ENCODE measurements at regions not wholly inside any gene's neighbourhood (a gene's known extent, or its start where the extent isn't known, plus 50 kb on each side); places are given as distances from the start of the nearest gene placed in this dataset.

- Histone ChIP-seq H3K4me1 (ENCODE audit: control insufficient read depth in 1 of 2, insufficient read depth in 1 of 2, low read depth in 1 of 2, low read length in 1 of 2) (no peaks in the 10 kb centered on the region), H3K27me3 (no peaks in the 10 kb centered on the region), H3K27ac (no peak overlapping the region), H3K9me3 (no peaks in the 10 kb centered on the region), H3K4me3 (ENCODE audit: low read depth in 1 of 2, low read length in 1 of 2) (no peak overlapping the region), H3K36me3 (no peaks in the 10 kb centered on the region)
- TF ChIP-seq, protein P1, sequence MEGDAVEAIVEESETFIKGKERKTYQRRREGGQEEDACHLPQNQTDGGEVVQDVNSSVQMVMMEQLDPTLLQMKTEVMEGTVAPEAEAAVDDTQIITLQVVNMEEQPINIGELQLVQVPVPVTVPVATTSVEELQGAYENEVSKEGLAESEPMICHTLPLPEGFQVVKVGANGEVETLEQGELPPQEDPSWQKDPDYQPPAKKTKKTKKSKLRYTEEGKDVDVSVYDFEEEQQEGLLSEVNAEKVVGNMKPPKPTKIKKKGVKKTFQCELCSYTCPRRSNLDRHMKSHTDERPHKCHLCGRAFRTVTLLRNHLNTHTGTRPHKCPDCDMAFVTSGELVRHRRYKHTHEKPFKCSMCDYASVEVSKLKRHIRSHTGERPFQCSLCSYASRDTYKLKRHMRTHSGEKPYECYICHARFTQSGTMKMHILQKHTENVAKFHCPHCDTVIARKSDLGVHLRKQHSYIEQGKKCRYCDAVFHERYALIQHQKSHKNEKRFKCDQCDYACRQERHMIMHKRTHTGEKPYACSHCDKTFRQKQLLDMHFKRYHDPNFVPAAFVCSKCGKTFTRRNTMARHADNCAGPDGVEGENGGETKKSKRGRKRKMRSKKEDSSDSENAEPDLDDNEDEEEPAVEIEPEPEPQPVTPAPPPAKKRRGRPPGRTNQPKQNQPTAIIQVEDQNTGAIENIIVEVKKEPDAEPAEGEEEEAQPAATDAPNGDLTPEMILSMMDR (IDR thresholded peaks at IDR 0.05): no peak
Measured at GRCh38 chr18:67199993-67200617, 316.4 kb downstream of the DSEL start.

DNA sequence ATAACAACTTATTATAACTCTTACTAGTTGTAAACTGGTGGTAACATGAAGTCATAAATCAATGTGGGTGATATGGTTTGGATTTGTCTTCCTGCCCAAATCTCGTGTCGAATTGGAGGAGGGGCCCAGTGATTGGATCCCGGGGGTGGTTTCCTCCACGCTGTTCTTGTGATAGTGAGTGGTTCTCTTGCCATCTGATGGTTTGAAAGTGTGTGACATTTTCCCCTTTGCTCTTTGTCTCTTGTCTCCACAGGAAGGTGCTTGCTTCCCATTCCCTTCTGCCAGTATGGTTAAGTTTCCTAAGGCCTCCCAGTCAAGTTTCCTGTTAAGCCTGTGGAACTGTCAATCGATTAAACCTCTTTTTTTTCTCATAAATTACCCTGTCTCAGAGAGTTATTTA, 321.6 kb downstream of the DSEL start:
- TF ChIP-seq, protein P1 (IDR thresholded peaks at IDR 0.05): no peak
- Histone ChIP-seq H3K4me1 (ENCODE audit: control insufficient read depth in 1 of 2, insufficient read depth in 1 of 2, low read depth in 1 of 2, low read length in 1 of 2) (no peaks in the 10 kb centered on the region), H3K9me3 (no peaks in the 10 kb centered on the region), H3K4me3 (ENCODE audit: low read depth in 1 of 2, low read length in 1 of 2) (no peak overlapping the region), H3K27ac (no peak overlapping the region), H3K27me3 (no peaks in the 10 kb centered on the region), H3K36me3 (no peaks in the 10 kb centered on the region)

DNA sequence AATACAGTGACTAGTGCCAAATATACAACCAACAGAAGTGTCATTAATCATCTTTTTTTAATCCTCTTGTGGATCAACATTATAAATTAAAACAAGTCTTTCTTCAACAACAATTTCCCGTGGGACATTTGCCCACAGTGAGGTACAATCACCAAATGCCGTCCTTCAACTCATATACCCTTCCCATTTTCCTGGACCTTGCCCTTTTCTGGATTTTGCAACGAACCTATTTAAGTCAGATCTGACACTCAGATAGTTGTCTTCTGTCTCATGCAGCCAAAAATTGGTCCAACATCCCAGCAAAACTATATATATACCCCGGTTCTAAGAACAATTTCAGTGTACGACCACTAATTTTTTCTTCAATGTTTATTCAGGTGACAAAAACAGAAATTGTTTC, 324.0 kb downstream of the DSEL start:
- Histone ChIP-seq H3K4me3 (ENCODE audit: low read depth in 1 of 2, low read length in 1 of 2) (no peak overlapping the region), H3K36me3 (no peaks in the 10 kb centered on the region), H3K27me3 (no peaks in the 10 kb centered on the region), H3K9me3 (no peaks in the 10 kb centered on the region), H3K4me1 (ENCODE audit: control insufficient read depth in 1 of 2, insufficient read depth in 1 of 2, low read depth in 1 of 2, low read length in 1 of 2) (no peaks in the 10 kb centered on the region), H3K27ac (no peak overlapping the region)
- TF ChIP-seq, protein P1 (IDR thresholded peaks at IDR 0.05): no peak

DNA sequence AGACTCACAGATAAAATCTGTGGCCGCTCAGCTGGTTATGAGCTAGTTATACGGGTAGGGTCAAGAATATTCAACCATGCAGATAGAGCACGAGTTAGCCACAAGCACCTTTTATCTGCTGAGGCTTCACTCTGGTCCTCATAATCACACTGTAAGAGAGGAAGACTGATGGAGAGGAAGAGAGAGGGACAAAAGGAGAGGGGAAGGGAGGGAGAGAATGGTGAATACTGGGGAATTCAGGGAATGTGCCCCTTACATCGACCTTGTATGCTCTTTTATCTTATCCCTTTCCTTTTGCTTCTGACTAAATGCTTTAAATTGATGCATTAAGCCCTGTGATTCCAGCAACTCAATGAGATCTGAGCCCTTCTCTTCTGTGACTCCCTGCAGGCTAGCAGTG, 333.1 kb downstream of the DSEL start:
- H3K27ac ChIP-seq: no peak overlapping the region

DNA sequence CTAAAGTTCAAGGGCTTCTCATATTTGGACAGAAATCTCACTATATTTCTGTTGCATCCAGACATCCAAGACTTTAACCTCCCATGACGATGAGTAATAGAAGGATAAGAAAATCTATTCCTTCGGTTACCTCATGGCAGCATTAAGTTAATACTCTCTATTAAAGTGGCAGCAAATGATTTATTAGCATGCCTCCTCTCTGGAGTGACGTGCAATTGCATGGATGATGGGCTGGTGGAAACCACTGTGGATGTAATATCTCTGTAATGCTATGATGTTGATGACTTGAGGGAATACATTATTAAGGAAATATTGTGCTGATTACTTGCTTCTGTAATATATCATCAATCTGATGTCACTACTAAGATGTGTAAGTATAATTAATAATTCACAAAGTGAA, 336.8 kb downstream of the DSEL start:
- Histone ChIP-seq H3K4me3 (ENCODE audit: low read depth in 1 of 2, low read length in 1 of 2) (no peak overlapping the region), H3K9me3 (no peaks in the 10 kb centered on the region), H3K27ac (no peak overlapping the region), H3K27me3 (no peaks in the 10 kb centered on the region), H3K4me1 (ENCODE audit: control insufficient read depth in 1 of 2, insufficient read depth in 1 of 2, low read depth in 1 of 2, low read length in 1 of 2) (no peaks in the 10 kb centered on the region), H3K36me3 (no peaks in the 10 kb centered on the region)
- TF ChIP-seq, protein P1 (IDR thresholded peaks at IDR 0.05): no peak

More for the DNA sequence above, 333.1 kb downstream of the DSEL start:
- H3K27me3 ChIP-seq: no peaks in the 10 kb centered on the region
- TF ChIP-seq, protein P1 (IDR thresholded peaks at IDR 0.05): no peak
- H3K4me1 ChIP-seq (ENCODE audit: control insufficient read depth in 1 of 2, insufficient read depth in 1 of 2, low read depth in 1 of 2, low read length in 1 of 2): no peaks in the 10 kb centered on the region
- no peaks in the 10 kb centered on the region for H3K36me3 ChIP-seq
- H3K4me3 ChIP-seq (ENCODE audit: low read depth in 1 of 2, low read length in 1 of 2): no peak overlapping the region
- no peaks in the 10 kb centered on the region for H3K9me3 ChIP-seq

Data from neutrophil (primary cell).